GM12875 (cell line): ENCODE measurements at regions not wholly inside any gene's neighbourhood (a gene's known extent, or its start where the extent isn't known, plus 50 kb on each side); places are given as distances from the start of the nearest gene placed in this dataset.

Source experiments
- H3K4me3 ChIP-seq: one replicate; pipeline ENCODE4 v1.5.1; 2011; ENCODE audit warnings: low read depth, low read length, control low read depth
- TF ChIP-seq, protein P1 (sequence below): IDR thresholded peaks from 2 replicates; pipeline ENCODE4 v1.5.1; 2011; ENCODE audit warnings: low read depth, mild to moderate bottlenecking, control low read depth, inconsistent platforms, low read length, moderate library complexity, borderline replicate concordance; ENCODE audit not compliant: insufficient read depth

DNA sequence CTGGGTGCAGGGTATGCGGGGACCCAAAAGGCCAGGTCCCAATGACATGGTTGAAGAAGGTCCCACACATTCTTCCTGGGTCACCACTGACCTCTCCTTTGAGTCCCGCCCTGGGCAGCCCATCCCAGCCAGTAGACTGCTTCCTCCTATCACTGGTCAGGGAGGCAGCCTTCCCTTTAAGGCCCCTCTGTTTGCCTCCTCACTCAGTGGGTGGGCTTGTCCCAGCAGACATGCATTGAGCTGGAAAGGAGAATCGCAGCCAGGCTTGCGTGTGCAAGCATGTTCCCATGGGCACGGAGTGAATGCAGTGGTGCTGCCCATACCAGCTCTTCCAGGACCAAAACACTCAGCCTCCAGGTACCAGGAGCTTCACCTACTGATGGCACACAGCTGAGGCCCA is 162.4 kb upstream of the SYT13 start:
- H3K4me3 ChIP-seq: no peak overlapping the region
- TF ChIP-seq, protein P1, sequence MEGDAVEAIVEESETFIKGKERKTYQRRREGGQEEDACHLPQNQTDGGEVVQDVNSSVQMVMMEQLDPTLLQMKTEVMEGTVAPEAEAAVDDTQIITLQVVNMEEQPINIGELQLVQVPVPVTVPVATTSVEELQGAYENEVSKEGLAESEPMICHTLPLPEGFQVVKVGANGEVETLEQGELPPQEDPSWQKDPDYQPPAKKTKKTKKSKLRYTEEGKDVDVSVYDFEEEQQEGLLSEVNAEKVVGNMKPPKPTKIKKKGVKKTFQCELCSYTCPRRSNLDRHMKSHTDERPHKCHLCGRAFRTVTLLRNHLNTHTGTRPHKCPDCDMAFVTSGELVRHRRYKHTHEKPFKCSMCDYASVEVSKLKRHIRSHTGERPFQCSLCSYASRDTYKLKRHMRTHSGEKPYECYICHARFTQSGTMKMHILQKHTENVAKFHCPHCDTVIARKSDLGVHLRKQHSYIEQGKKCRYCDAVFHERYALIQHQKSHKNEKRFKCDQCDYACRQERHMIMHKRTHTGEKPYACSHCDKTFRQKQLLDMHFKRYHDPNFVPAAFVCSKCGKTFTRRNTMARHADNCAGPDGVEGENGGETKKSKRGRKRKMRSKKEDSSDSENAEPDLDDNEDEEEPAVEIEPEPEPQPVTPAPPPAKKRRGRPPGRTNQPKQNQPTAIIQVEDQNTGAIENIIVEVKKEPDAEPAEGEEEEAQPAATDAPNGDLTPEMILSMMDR: no peak

DNA sequence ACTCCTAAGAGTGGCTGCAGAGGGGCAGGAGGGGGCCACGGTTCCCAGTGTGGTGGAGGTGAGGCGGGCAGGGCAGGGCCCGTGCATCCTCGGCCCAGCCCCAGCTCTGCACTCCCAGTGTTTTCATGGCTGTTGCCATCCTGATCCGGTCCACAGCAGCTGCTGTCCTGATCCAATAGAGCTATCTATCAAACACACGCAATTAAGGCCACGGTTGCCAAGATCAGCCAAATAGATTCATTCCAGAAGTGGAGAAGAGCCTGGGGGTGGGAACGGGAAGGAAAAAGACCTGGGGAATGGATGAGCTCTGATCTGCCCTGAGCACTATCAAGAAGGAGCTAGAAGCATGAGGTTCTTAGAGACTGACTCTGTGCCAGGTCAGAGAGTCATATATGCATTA is 160.9 kb upstream of the SYT13 start:
- TF ChIP-seq, protein P1: no peak
- no peak overlapping the region for H3K4me3 ChIP-seq

DNA sequence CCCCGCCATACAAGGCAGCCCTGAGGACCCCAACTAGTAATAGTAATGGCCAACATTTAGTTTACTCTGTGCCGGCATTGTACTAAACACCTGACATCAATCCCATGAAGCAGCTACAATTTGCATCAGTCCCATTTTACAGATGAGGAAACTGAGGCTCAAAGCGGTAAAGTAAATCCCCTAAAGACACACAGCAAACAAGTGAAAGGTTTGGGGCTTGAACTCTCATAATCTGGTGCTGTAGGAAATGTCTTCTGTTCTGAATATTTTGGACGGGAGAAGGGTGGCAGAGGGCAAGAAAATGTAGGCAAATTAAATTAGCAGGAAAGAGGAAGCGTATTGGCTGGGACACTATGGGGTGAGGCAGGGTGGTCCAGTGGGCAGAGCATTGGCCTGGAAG is 160.3 kb upstream of the SYT13 start:
- no peak overlapping the region for H3K4me3 ChIP-seq
- TF ChIP-seq, protein P1: no peak

DNA sequence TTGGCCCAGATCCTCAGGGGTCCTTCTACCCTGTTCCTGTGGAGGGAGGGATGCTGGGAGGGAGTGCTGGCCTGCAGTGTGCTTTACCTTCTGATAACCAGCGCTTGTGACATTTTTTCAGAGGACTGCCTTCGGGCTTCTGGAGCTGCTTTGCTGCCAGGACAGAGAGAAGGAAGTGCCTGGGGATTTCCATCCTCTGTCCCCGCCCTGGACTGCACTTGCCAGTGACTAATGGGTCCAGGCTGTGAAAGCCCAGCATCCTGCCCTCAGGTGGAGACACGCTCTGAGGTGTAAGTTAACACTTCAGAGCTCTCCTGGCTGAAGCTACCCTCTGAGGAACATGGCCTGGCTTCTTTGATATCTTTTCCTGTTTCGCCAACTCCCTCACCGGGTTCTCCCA is 158.7 kb upstream of the SYT13 start:
- H3K4me3 ChIP-seq: no peak overlapping the region
- TF ChIP-seq, protein P1: no peak

DNA sequence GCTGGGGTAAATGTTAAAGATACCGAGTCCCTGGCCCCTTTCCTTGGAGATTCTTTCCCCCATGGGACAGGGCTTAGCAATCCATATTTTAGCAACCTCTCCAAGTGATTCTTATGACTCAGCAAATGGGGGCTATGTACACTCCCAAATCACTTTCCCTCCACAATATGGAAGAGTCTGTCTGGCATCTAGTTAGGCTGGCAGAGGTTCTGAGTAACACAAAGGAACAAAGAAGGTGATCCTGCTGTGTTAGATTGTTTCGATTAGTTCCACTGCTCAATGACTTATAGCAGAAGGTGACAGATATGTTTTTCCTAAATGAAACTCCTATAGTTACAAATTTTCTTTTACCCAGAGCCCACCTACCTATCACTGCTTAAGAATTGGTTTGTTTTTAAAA is 154.0 kb upstream of the SYT13 start:
- no peak overlapping the region for H3K4me3 ChIP-seq
- TF ChIP-seq, protein P1: no peak

DNA sequence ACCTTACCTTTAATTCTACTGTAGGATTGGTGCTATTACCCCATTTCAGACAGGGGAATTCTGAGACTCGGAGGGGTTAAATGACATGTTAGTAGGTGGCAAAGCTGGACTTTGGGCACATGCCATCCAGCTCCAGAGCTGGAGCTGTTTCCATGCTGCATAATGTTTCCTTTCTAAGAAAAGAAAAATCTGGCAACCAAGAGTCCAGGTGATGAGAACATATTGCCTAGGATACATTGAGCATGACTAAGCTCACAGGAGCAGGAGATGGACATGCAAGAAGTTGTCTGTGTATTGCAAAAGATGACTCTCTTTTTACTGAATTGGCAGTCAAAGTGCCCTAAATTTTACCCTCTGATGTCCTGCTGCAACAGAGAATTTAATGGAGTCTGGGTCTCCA is 150.8 kb upstream of the SYT13 start:
- no peak overlapping the region for H3K4me3 ChIP-seq
- TF ChIP-seq, protein P1: no peak

DNA sequence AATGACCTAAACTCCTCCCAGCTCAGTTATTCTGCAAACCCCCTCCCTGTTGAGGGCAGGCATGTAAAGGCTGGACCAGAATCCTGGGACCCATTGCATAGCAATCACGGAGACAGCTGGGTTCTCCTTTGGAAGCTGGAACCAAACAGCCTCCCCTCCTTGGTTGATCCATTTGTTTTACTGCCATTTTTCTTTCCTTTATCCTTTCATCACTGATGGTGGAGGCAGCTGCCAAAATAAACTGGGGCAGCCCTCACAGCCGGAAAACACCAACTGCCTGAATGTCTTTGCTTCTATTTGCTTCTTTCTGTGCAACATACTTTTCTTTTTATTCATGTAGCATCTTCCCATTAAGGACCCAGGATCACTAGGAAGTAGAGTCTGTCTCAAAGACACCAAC is 150.0 kb upstream of the SYT13 start:
- no peak overlapping the region for H3K4me3 ChIP-seq
- TF ChIP-seq, protein P1: no peak
